GM21576 (cell line): ENCODE measurements at regions not wholly inside any gene's neighbourhood (a gene's known extent, or its start where the extent isn't known, plus 50 kb on each side); places are given as distances from the start of the nearest gene placed in this dataset.

Experiments used
- ATAC-seq: cut with Tn5 transposase; IDR thresholded peaks from one replicate; pipeline ENCODE4 v1.9.1; 2021; ENCODE audit warnings: mild to moderate bottlenecking, moderate library complexity; ENCODE audit not compliant: unreplicated experiment

GRCh38 chr11:79919350-79919749, 478.5 kb upstream of the TENM4 start:
- no peak for ATAC-seq

GRCh38 chr11:79918846-79919245, 478.0 kb upstream of the TENM4 start:
- no peak for ATAC-seq

- no peak for ATAC-seq
Measured at GRCh38 chr11:79906164-79906563, 465.3 kb upstream of the TENM4 start.

GRCh38 chr11:79902493-79902892, 461.7 kb upstream of the TENM4 start:
- ATAC-seq = no peak

GRCh38 chr11:79897896-79898295, 457.1 kb upstream of the TENM4 start:
- no peak for ATAC-seq

GRCh38 chr11:79896258-79896657, 455.4 kb upstream of the TENM4 start:
- ATAC-seq = no peak

GRCh38 chr11:79894111-79894510, 453.3 kb upstream of the TENM4 start:
- ATAC-seq = no peak

- ATAC-seq = no peak
Measured at GRCh38 chr11:79890272-79890671, 449.4 kb upstream of the TENM4 start.

- no peak for ATAC-seq
Measured at GRCh38 chr11:79864882-79865281, 424.1 kb upstream of the TENM4 start.

GRCh38 chr11:79860336-79860735, 419.5 kb upstream of the TENM4 start:
- no peak for ATAC-seq

GRCh38 chr11:79857377-79858214, 416.8 kb upstream of the TENM4 start:
- ATAC-seq = no peak

GRCh38 chr11:79852176-79852575, 411.3 kb upstream of the TENM4 start:
- ATAC-seq = no peak

GRCh38 chr11:79845002-79845709, 404.3 kb upstream of the TENM4 start:
- no peak for ATAC-seq

GRCh38 chr11:79834015-79834414, 393.2 kb upstream of the TENM4 start:
- no peak for ATAC-seq

- no peak for ATAC-seq
Measured at GRCh38 chr11:79830446-79830845, 389.6 kb upstream of the TENM4 start.

GRCh38 chr11:79829891-79830290, 389.1 kb upstream of the TENM4 start:
- no peak for ATAC-seq

GRCh38 chr11:79822766-79823165, 381.9 kb upstream of the TENM4 start:
- ATAC-seq = no peak

GRCh38 chr11:79813551-79813950, 372.7 kb upstream of the TENM4 start:
- no peak for ATAC-seq

- no peak for ATAC-seq
Measured at GRCh38 chr11:79809487-79809886, 368.7 kb upstream of the TENM4 start.

- ATAC-seq = no peak
Measured at GRCh38 chr11:79807506-79807905, 366.7 kb upstream of the TENM4 start.

- ATAC-seq = no peak
Measured at GRCh38 chr11:79796704-79797103, 355.9 kb upstream of the TENM4 start.
